Stimulated activated CD8-positive, alpha-beta memory T cell treated with anti-CD3 and anti-CD28 coated beads, Interleukin-4, amount 100 ng/mL, for 48 hours (primary cell): ENCODE measurements at regions not wholly inside any gene's neighbourhood (a gene's known extent, or its start where the extent isn't known, plus 50 kb on each side); places are given as distances from the start of the nearest gene placed in this dataset.

Experiments used
- DNase-seq: peaks from one replicate; pipeline ENCODE4 v3.0.0-alpha.2; 2020

- DNase-seq = no peak
Observed at GRCh38 chr5:58054018-58054417, 405.9 kb downstream of the PLK2 start.

GRCh38 chr5:58048954-58049353 lies 410.9 kb downstream of the PLK2 start:
- DNase-seq = no peak

- DNase-seq = no peak
Observed at GRCh38 chr5:58048185-58048925, 411.5 kb downstream of the PLK2 start.

GRCh38 chr5:58046371-58046770 lies 413.5 kb downstream of the PLK2 start:
- DNase-seq = no peak

- DNase-seq = no peak
Observed at GRCh38 chr5:58044166-58044565, 415.7 kb downstream of the PLK2 start.

GRCh38 chr5:58043032-58043945 lies 416.6 kb downstream of the PLK2 start:
- no peak for DNase-seq

GRCh38 chr5:58041884-58042283 lies 418.0 kb downstream of the PLK2 start:
- DNase-seq = no peak

GRCh38 chr5:58040846-58041245 lies 419.0 kb downstream of the PLK2 start:
- no peak for DNase-seq

GRCh38 chr5:58040044-58040443 lies 419.8 kb downstream of the PLK2 start:
- DNase-seq = no peak

- DNase-seq = no peak
Observed at GRCh38 chr5:58037899-58038298, 422.0 kb downstream of the PLK2 start.

- no peak for DNase-seq
Observed at GRCh38 chr5:58025809-58026208, 434.1 kb downstream of the PLK2 start.

GRCh38 chr5:58024151-58024550 lies 435.7 kb downstream of the PLK2 start:
- no peak for DNase-seq

- DNase-seq = no peak
Observed at GRCh38 chr5:58022055-58022454, 437.8 kb downstream of the PLK2 start.

- DNase-seq = no peak
Observed at GRCh38 chr5:58021466-58021865, 438.4 kb downstream of the PLK2 start.

- DNase-seq = no peak
Observed at GRCh38 chr5:58019614-58020013, 440.3 kb downstream of the PLK2 start.

- DNase-seq = no peak
Observed at GRCh38 chr5:58018016-58018415, 441.9 kb downstream of the PLK2 start.

- no peak for DNase-seq
Observed at GRCh38 chr5:58016877-58017276, 443.0 kb downstream of the PLK2 start.

GRCh38 chr5:58016358-58016757 lies 443.5 kb downstream of the PLK2 start:
- no peak for DNase-seq

- DNase-seq = no peak
Observed at GRCh38 chr5:58015175-58015574, 444.7 kb downstream of the PLK2 start.

- DNase-seq = no peak
Observed at GRCh38 chr5:58013542-58014258, 446.2 kb downstream of the PLK2 start.

GRCh38 chr5:58012801-58013315 lies 447.0 kb downstream of the PLK2 start:
- no peak for DNase-seq

GRCh38 chr5:58012102-58012501 lies 447.8 kb downstream of the PLK2 start:
- no peak for DNase-seq

- DNase-seq = no peak
Observed at GRCh38 chr5:58011301-58011700, 448.6 kb downstream of the PLK2 start.
